Stimulated activated CD8-positive, alpha-beta memory T cell treated with anti-CD3 and anti-CD28 coated beads, Interleukin-4, amount 100 ng/mL, for 4 hours (primary cell): ENCODE measurements at regions not wholly inside any gene's neighbourhood (a gene's known extent, or its start where the extent isn't known, plus 50 kb on each side); places are given as distances from the start of the nearest gene placed in this dataset.
"Not testable (repeated sequence)": the region's sequence is repeated elsewhere in the genome, so short reads cannot be mapped to it uniquely, and the experiment has no call there.

Experiments used
- DNase-seq, 2 donors: peaks; one replicate each; pipeline ENCODE4 v3.0.0-alpha.2; 2020; ENCODE audit warnings: low read depth in 2 of 2, low spot score in 1 of 2

DNA sequence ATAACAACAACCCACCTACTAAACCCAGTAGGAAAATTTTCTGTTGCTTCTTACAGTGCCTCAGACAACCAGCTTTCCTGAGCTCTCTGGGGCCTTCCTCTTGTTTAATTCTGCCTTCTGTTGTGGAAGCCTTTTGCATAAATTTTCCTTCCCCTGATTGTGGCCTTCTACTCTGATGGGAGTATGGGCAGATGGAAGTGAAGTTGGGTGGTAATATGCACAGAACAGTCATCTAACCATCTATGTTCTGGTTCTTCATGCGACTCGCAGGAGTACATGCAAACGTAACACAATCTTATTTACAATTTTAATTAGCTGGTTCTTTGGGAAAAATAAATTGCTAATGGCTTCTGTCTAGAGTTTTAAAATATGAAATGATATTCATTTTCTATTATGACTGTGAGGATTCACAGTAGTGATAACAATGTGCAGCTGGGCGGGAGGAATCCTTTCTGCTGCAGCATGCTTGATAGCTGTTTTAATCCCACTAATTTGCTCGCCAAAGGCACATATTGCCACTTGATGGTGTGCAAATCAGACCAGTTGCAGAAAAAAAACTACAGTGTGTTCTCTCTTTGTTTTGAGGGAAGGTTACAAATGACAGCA, 311.5 kb upstream of the ROPN1 start:
- no peak for DNase-seq

DNA sequence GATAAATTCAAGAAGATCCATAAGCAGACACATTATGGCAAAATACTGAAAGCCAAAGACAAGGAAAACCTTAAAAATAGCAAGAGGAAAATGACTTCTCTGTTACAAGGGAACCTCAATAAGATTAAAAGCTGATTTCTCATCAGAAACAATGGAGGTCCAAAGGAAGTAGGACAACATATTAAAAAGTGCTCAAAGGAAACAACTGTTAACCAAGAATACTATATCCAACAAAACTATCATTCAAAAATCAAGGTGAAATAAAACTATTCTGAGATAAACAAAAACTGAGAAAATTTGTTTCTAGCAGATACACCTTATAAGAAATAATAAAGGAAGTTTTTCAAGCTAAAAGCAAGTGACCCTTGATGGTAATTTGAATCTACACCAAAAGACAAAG, 314.7 kb upstream of the ROPN1 start:
- DNase-seq: no peak

DNA sequence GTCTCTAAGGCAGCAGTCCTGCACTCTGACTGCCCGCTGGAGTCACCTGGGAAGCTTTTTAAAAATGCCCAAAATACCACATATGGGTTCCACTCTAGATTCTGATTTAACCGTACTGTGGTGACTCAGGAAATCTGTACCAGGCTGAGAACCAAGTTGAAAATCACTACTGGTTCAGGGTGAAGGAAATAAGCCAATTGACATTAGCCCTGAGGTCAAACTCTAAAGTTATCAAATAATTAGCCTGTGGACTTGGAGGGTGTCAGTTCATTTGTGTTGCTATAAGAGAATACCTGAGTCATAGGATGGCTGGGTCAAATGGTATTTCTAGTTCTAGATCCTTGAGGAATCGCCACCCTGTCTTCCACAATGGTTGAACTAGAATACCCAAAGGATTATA, 321.7 kb upstream of the ROPN1 start:
- no peak for DNase-seq

DNA sequence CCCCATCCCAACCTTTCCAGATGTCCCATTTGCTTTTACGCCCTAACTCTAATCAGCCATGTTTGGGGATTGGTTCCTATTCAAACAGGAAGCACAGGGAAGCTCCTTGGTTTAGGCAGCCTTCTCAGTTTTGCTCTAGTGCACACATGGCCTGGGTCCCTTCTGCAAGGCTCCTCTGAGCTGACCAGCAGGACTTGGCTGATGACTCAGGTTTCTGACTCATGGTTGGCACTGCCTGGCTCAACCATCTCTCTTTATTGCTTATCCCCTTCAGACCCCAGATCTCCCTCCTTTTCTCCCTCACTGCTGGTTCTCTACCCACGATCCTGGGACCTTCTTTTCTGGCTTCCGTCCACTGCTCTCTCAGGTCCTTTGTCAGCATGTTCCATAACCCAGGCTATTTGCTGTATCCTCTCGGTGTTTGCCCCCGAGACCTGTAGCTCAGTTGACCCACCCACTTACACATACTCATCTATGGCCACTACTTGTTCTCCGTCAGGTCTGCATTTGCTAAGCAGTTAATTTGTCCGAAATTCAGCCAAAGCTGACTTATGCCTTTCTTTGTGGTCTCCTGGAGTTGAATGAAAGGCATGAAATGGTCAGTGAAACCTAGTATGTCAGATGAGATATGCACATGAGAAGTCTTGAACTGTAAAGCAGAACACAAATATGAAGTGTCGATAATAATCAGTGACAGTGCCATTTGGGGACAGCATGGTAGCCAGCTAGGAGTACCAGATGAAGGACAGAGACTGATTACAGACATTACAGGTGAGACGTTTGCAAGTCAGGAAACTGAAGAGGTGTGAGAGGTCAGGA, 323.5 kb upstream of the ROPN1 start:
- DNase-seq: no peak

DNA sequence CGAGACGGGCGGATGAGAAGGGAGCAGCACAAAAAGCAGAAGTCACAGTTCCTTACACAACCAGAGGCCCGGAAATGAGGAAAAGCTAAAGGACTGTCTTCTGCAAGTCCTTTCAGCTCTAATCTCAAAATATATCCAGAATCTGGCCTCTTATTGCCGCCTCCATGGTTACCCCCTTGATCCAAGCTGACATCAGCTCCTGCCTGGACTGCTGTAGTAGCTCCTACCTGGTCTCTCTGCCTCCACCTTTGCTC, 324.0 kb upstream of the ROPN1 start:
- DNase-seq: no peak

DNA sequence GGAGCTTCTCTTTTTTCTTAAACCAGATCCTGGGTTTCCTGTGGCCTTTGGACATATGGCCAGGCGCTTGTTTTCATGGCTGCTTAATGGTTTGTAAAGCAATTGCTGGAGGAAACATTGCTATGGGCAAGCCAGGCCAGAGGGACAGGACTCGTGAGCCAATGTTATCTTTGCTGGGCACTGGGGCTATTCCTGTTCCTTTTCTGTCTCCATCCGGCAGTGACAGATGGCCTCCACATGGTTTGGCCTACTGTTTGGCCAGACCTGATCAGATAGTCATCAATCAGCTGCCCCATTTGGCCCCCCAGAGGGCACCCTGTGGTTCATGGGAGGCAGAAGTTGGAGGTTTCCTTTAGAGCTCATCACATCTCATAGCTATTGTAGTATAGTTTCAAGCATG, 326.1 kb upstream of the ROPN1 start:
- DNase-seq: no peak

DNA sequence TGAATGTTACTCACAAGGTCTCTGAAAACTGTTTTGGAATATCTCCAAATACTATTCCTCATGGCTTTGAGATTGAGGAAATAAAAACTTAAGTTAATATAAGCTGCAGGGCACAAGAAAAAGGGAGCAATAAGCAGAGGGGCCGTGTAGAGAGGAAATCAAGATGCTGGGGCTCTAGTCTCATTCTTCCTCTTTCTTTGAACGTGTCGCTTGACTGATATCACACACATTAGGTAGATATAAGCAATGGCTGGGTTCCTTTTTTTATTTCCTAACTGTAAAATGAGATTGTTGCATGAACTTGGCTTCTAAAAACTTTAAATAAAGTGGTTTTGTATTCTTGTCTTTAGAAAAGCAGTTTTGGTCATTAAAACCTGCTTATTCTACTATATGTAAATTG, 326.7 kb upstream of the ROPN1 start:
- DNase-seq: no peak

DNA sequence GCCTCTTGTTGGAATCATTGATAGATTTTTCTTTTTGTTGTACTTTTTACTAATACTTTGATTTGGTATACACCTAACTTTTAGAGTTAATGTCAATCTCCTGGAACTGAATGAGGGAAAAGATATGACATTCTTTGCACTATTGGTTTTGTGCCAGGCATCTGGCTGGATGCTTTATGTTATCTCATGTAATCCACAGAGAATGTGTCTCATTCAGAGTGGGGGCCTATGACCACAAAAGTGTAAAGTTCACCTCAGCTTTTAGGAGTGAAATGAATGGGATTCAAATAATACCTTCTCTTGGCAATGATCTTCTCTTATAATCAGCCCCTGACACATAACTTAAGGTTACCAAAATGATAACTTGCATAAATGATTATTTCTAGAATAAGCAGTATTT, 329.1 kb upstream of the ROPN1 start:
- no peak for DNase-seq

DNA sequence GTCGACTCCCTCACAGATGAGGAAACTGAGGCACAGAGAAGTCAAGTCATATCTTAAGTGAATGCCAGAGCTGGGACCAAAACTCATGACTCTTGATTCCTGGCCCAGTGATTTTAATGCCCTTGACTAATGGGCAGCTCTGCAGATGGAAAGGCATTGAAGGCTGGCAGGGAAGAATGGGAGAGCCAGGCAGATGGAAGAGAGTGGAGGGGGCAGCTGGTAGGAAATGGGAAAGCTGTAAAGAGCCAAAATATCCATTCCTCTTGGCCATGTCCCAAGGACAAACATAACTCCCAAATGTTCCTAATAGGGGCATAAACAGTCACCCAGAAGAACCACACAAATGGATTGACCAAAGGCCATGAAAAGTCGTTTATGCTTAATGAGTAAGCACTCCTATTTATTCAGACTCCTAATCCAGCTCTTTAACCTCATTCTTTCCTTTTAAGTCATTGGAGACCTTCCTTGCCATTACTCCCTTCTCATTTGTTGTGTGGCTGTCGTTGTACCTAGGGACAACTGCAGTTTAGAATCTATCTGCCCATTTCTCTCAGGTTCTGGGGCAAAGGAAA, 330.5 kb upstream of the ROPN1 start:
- DNase-seq: no peak

DNA sequence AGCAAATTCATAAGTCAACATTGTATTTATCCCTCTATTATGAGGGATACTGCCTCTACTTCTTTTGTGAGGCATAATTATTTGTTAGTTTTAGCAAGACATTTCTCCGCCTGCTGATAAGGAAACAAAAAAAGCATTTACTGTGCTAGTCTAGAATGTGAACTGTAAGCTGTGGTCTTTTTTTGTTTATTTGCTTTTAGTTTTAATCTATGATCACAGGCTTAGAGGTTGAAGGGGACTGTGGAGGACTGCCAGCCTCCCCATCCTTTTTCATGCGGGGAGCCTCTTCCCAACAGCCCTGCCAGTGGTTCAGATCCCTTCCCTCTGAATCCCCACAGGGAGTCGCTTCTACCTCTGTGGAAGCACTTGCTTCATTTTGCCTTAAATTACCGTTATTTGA, 331.0 kb upstream of the ROPN1 start:
- DNase-seq: no peak

DNA sequence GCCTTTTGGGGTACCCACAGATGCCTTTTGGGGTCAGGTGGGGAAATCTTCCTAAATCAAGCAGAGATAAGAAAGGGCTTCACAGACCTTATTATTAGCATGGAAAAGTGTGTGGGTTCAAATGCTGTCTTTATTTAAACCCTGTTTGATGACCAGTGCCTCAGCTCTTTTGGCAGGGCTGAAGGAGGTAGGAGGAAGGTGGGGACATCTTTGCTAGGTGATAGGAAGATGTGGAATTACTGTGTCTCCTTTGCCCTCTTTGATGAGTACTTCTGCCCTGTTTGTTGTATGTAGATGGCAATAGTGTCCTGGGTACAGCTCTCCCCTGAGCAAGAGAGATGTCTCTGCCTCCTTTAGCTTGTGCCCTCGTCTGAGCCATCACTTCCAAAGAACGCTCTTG, 333.3 kb upstream of the ROPN1 start:
- DNase-seq: no peak

DNA sequence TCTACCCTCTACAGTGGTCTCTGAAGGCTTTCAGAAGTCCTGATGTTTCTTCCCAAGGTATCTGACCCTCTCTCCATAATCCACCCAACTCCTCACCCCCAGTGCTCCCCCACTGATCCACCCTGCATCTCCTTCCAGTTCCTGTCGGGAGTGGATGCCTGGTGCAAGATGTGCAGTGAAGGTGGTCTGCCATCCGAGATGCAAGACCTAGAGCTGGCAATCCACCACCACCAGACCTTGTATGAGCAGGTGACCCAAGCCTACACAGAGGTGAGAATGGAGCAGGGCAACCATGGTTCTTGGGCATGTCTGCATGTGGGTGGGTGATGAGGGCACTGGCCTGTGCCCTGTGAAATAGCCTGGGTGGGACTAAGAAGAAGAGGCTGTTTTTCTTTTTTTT, 337.8 kb upstream of the ROPN1 start:
- no peak for DNase-seq

DNA sequence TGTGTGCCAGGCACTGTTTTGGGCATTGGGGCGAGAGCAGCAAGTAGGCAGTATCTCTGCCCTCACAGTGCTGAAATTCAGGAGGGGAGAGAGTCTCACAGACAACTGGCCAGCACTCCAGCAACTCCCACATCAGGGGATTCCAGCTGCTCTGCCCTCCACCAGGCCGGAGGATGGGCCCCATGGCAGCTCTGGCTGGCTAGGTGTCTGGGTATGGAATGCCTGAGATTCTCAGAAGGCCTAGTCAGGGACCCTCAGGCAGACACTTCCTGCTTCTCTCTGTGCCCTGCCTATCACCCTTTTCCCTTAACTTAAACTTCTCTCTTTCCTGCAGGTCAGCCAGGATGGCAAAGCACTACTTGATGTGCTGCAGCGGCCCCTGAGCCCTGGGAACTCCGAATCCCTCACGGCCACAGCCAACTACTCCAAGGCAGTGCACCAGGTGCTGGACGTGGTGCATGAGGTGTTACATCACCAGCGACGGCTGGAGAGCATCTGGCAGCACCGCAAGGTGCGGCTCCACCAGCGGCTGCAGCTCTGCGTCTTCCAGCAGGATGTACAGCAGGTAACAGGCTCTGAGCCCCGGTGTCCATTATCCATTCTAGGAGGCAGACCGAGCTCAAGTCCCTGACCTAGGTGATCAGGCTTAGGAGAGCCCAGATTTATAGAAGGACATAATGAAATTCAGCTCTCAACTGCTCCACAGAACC, 342.2 kb upstream of the ROPN1 start:
- no peak for DNase-seq

DNA sequence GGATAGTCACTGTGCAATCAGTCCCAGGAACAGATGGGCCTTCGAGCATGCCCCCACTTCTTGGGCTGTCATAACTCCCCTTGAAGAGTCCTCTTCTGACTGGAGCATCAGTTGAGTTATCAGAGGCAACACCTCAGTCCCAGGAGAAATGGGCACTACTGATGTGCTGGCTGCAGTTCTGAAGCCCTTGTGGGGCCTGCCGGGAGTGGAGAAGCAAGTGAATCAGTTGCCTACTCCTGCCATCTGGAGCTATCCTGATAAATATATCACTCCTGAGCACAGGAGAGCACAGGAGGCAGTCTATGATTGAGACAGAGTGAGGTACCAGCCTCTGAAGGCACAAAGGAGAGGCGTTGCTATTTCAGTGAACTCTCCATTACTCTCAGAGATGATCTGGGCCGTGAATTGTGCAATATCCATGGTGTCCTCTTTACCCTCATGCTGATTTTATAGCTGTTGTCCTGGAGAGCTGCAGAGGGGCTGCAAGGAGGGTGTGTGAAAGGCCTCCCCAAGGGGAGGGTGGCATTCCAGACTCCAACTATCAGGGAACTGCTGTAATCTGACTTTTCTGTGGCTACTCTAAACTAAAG, 344.2 kb upstream of the ROPN1 start:
- no peak for DNase-seq

DNA sequence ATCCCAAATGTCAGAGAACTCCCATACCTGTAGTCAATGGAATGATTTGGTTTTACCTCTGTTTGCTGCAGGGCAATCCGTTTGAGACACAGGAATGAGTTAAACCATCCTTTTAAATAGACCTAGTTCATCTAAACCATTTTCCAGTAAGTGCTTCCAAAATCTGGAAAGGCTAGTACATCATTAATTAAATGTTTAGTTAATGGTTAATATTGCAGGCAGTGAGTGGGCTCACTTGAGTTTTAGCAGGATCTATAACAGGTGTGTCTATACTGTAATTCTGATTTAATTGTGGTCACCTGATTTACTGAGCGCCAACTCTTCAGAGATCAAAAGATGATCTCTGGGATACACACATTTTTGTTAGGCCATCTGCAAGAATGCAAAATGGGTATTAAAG, 353.9 kb upstream of the ROPN1 start:
- no peak for DNase-seq

DNA sequence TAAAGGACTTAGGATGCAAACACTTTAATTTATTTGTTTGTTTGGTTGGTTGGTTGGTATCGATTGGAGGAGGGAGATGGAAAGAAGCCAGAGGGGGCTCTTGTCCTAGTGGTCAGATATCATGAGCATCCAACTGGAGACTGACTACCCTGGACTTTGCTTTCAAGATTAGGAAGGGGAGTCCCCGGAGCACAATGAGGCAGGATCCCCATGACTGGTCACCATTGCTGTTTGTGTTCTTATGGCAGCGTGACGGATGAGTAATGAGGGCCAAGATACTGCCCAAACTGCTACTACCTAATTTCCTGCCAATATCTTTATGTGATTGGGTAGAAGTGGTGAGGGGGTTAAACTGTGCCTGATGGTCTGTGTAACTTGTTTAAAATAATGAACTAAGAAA, 354.6 kb upstream of the ROPN1 start:
- DNase-seq: no peak

DNA sequence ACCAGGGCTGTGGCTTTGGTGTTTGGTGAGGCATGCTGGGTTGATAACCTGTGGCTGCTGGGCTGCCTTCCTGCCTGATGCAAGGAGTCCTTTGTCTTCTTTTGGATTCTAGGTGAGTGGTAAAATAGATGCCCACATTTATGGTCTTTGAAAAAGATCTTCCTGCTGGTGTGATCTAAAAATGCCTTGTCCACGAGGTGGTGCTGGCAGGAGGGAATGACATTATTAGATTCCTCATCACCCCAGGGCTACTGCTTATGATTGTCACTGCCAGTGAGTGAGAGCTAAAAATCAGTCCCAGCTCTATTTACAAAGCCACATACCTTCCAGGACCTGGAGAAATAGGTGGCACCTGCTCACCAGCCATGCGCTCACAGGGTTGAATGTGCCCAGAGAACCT, 355.5 kb upstream of the ROPN1 start:
- DNase-seq: no peak

DNA sequence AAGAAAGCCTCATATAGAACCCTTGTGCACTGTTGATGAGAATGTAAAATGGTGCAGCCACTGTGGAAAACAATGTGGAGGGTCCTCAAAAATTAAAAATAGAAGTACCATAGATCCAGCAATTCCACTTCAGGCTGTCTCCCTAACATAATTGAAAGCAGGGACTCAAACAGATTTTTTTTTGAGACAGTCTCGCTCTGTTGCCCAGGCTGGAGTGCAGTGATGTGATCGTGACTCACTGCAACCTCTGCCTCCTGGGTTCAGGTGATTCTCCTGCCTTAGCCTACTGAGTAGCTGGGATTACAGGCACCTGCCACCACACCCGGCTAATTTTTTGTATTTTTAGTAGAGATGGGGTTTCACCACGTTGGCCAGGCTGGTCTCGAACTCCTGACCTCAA, 356.6 kb upstream of the ROPN1 start:
- DNase-seq: not testable (repeated sequence)

DNA sequence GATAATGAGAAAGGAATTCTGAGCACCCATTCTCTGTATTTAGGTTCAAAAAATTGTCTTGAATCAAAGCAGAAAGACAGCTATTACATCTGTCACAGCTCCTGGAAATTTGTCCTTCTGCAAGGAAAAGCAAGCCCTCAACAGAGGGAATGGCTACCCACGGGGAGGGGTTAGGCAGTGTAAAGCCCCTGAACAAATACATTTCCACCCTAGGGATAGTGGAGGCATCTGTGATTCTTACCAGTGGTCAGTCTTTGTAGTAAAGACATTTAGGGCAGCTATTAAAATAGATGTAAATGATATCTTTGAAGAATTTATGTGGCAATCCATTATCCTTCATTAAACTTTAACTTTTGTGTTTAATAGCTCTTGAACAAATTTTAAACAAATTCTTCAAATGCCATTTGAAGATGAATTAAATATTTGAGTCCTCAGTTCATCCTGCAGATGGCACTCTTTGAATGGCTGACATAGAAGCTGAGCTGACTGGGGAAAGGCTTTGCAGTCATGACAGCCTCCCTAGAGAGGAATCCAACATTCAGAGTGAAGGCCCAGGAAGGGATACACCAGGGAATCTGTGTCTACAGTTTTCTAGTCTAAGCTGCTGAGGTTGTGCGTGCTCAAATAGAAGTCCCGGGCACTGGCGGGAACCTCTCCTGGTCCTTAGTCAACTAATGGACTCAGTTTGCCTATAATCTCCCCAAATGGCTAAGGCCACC, 359.7 kb upstream of the ROPN1 start:
- DNase-seq: no peak

DNA sequence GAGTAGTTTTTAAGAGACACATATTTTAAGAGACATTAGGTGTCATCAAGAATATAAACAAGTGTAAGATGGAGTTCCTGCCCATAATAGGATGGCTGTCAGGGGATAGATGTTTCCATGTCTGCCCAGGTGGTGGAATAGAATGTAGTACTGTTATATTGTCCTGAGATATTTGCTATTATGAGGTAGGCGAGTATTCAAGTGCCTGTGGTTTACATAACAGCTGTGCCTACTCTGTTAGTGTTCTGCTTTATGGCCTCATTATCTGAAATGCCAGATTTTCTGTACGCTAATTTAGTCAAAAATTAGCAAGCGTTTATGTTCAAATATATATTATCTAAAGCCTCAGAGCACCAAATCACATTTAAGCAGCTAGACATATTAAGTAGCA, 360.2 kb upstream of the ROPN1 start:
- DNase-seq: no peak

DNA sequence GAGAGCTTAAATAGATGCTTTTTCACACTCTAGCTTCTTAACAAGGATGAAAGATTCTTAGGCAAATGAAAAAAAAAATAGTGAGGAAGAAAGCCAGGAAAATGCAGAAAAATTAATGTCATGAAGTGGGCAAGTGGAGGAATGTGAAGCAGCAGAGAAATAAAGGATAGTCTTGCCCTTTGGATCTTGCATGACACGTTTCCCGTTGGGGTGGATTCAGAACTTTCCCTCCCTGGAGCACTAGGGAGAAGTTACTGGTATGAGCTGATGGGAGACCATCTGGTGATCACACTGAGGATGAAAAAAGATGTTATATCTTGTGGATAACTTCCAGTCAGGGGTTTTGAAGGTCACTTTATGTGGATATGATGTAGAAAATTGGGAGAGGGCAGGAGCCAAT, 361.8 kb upstream of the ROPN1 start:
- DNase-seq: no peak
